GM19467 (cell line): ENCODE measurements at regions not wholly inside any gene's neighbourhood (a gene's known extent, or its start where the extent isn't known, plus 50 kb on each side); places are given as distances from the start of the nearest gene placed in this dataset.
"Not testable (repeated sequence)": the region's sequence is repeated elsewhere in the genome, so short reads cannot be mapped to it uniquely, and the experiment has no call there.

Source experiments
- ATAC-seq: cut with Tn5 transposase; IDR thresholded peaks from one replicate; pipeline ENCODE4 v1.9.1; 2021; ENCODE audit warnings: mild to moderate bottlenecking, moderate library complexity; ENCODE audit not compliant: unreplicated experiment

GRCh38 chr9:41075671-41076070, 52.8 kb downstream of the FOXD4L6 start:
- not testable (repeated sequence) for ATAC-seq

GRCh38 chr9:41074356-41074942, 54.0 kb downstream of the FOXD4L6 start:
- ATAC-seq, result peak; percentile 49

DNA sequence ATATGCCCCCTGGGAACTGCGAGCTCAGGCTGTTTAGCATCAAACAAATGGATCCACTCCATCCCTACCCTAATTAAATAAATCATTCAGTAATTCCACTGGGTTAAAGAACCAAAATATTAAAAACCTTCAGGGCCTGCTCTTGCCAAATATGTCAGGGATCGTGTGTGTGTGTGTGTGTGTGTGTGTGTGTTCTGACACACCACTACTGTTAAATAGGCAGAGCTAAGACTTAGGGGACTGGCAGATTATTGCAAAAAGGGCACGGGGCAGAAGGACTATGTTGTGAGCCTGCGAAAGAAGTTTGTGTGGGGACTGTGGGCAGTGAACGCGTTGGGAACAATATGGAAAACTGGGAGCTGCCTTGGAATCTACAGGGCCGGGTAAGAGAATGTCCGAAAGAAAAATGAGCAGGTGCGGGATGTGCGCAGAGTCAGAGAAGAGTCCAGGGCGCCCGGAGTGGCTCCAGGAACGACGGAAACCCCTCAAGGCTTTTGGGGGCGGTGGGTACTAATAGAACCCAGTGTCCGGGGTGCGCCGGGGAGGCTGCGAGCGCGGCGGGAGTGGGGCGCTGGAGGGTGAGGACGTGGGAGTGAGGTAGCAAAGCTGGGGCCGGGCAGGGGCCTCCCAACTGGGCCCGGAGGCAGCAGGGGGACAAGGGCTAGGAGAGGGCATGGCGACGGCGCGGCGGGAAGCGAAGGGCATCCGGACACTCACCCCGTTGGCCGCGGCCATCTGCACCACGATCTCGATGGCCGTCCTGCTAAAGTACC, 54.8 kb downstream of the FOXD4L6 start:
- ATAC-seq, result not testable (repeated sequence)

DNA sequence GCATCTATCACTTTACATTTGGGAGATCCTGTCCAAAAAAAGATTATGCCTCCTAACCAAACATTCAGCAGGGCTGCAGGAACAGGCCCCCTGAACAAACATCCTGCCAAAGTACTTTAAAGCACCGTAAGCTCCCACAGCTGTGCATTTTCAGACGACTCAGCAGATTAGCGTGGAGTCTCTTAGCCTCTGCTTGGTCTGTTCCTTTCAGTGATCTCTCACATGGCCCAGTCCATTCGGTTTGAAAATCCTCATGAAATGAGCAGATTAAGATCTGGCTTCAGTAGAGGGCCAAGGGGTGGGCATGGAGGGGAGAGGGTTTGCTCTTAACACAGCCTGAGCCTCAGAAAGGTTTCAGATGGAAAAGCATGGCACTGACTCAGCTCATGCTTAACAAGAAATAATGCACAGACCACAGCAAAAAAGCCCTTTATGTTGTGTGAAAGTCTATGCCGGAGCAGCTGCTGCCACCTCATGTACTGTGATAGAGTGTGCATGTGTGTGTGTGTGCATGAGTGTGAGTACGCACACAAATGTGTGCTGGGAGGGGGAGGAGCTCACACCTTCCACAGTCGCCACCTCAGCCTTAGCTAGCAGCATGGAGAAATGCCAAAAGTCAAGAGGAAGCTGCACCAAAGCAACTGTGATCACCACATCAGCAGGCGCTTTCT, 64.2 kb downstream of the FOXD4L6 start:
- peak; percentile 80 for ATAC-seq

GRCh38 chr9:41063243-41063642, 65.2 kb downstream of the FOXD4L6 start:
- not testable (repeated sequence) for ATAC-seq

GRCh38 chr9:41059603-41060002, 68.9 kb downstream of the FOXD4L6 start:
- not testable (repeated sequence) for ATAC-seq

GRCh38 chr9:41053666-41054363, 74.7 kb downstream of the FOXD4L6 start:
- peak; percentile 83 for ATAC-seq

DNA sequence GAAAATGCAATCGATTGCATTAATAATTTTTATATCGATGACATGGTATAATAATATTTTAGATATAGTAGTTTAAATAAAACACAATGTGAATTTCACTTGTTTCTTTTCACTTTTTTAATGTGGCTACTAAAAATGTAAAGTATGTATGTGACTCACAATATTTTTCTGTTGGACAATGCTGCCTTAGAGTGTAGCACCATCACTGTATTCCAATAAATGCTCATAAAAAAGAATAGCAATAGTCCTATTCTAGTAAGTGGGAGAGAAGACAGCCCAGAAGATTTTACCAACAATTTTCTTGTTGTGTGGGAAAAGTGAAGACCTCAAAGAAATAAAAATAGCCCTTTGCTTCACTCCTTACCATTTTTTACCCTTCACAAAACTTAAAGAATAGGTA, 79.8 kb downstream of the FOXD4L6 start:
- ATAC-seq, result not testable (repeated sequence)

- ATAC-seq, result not testable (repeated sequence)
Observed at GRCh38 chr9:41047792-41048191, 80.7 kb downstream of the FOXD4L6 start.

GRCh38 chr9:41044930-41045329, 83.6 kb downstream of the FOXD4L6 start:
- not testable (repeated sequence) for ATAC-seq

DNA sequence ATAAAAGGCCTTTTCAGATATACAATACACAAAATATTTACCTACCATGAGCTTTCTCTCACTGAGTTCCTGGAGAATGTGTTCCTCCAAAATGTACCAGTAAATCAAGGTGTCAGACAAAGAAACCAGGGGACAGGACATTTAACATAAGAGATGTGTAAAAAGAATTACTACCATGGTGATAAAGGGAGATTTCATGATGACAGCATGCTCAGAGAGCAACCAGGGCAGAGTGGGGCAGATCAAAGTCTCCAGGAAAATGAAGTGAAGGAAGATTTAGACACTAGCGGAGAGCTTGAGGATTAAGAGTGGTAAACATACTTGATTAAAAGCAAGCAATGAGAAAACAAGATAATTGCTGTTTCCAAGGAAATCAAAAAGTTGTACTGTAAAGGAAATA, 85.0 kb downstream of the FOXD4L6 start:
- ATAC-seq, result not testable (repeated sequence)

- ATAC-seq, result not testable (repeated sequence)
Observed at GRCh38 chr9:41042111-41042510, 86.4 kb downstream of the FOXD4L6 start.

DNA sequence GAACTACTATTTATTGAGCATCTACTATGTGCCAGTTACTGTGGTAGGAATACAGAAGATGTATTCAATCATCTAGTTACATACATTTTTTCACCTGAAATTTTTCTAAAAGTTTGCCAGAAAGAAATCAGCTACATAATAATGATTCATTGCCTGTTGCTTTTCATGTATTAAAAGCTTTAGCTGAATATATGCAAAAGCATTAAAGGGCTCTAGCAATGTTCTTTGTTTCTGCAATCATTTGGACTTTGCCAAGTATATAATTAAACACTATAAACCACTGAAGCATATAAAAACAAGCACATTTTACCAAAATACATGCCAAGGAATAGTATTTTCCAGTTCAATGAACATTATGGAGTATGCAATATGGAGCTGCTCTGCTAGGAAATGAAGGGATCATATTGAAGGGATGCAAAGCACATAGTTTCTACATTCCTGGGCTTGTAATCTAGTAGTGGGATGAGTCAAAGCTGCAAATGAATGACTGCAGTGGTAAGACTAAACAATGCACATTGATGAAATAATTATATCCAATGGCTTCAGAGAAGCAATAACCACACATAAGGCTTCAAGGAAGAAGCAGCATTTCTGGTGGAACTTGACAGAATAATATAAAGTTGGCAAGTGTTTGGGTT, 87.7 kb downstream of the FOXD4L6 start:
- not testable (repeated sequence) for ATAC-seq

- not testable (repeated sequence) for ATAC-seq
Observed at GRCh38 chr9:41035276-41035675, 93.2 kb downstream of the FOXD4L6 start.

DNA sequence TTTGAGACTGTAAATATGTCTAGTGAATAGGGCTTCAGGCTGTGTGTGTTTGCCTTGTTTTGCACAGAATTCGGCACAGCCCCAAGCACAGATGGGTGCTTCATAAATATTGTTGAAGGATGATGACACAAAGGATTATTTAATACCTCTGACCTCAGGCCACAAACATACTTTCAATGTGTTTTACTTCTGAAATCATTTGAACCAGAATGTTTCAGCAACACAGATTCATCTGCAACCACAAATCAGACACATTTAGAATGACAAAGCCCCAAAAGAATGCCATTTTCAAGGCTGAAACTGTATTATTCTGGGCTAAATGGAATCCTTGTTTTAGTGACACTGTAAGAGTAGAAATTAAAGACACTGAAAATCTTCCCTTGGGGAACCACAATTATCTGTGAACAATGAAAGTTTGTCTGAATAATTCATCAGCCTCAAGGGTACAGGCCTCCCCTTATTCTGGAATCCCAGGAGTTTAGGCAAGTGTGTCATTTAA, 93.7 kb downstream of the FOXD4L6 start:
- ATAC-seq, result not testable (repeated sequence)

DNA sequence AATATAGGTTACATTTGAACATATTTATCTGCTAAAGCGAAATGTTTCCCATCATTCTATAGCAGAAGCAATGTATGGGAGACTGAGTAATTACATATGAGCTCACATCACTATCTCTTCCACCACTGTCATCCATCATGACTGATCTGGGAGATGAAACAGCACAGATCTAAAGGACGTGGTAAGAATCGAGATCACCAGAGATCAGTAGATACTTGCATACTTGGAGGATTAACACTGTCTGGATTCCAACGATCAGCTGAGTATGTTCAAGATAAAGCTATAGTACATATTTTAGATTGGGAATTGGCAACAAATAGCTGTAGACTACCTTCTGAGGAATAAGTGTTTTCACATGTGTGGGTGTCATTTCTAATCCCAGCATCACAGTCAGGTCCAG, 94.6 kb downstream of the FOXD4L6 start:
- not testable (repeated sequence) for ATAC-seq

- not testable (repeated sequence) for ATAC-seq
Observed at GRCh38 chr9:41033360-41033759, 95.1 kb downstream of the FOXD4L6 start.

- not testable (repeated sequence) for ATAC-seq
Observed at GRCh38 chr9:41026912-41027676, 101.4 kb downstream of the FOXD4L6 start.

- not testable (repeated sequence) for ATAC-seq
Observed at GRCh38 chr9:41022365-41022764, 106.1 kb downstream of the FOXD4L6 start.
